ENCODE measurements at regions not wholly inside any gene's neighbourhood (a gene's known extent, or its start where the extent isn't known, plus 50 kb on each side); places are given as distances from the start of the nearest gene placed in this dataset.

GRCh38 chr21:27082431-27083010, 115.6 kb upstream of the ADAMTS5 start:
- Mint-ChIP-seq H3K36me3 (ENCODE audit: low read depth) (no peaks in the 10 kb centered on the region), H3K27ac (no peak overlapping the region), H3K4me3 (no peak overlapping the region), H3K4me1 (peaks cover 16% of the 10 kb centered on the region), H3K27me3 (ENCODE audit: insufficient read depth) (no peaks in the 10 kb centered on the region), H3K9me3 (no peaks in the 10 kb centered on the region)
- Histone ChIP-seq H3K4me3 (ENCODE audit: low read length) (no peak overlapping the region), H3K27ac (ENCODE audit: low read depth, low read length) (no peak overlapping the region), H3K9me3 (ENCODE audit: control insufficient read depth, low read length) (no peaks in the 10 kb centered on the region), H3K9ac (ENCODE audit: extremely low read depth, low read length, poor library complexity, severe bottlenecking) (no peak overlapping the region), H3K4me1 (ENCODE audit: control insufficient read depth, insufficient read depth, low read length) (peaks cover 5% of the 10 kb centered on the region), H3K36me3 (ENCODE audit: control insufficient read depth, insufficient read depth, low read length) (no peaks in the 10 kb centered on the region), H3K27me3 (ENCODE audit: control insufficient read depth, insufficient read depth, low read length, poor library complexity, severe bottlenecking) (no peaks in the 10 kb centered on the region)
- WGBS, 2 experiments (ENCODE audit: insufficient coverage in 1 of 2, insufficient read length in 1 of 2): 86 to 91% methylated on average over 1 to 4 of the region's 4 CpGs
- DNase-seq: no peak
- no peak for TF ChIP-seq CTCF (conservative IDR thresholded peaks at IDR 0.05)

- H3K4me3 ChIP-seq (ENCODE audit: low read length): no peak overlapping the region
- no peak for DNase-seq
- no peak overlapping the region for H3K4me3 Mint-ChIP-seq
- no peak overlapping the region for H3K9ac ChIP-seq (ENCODE audit: extremely low read depth, low read length, poor library complexity, severe bottlenecking)
- no peaks in the 10 kb centered on the region for H3K36me3 Mint-ChIP-seq (ENCODE audit: low read depth)
- H3K4me1 ChIP-seq (ENCODE audit: control insufficient read depth, insufficient read depth, low read length): no peaks in the 10 kb centered on the region
- H3K27me3 ChIP-seq (ENCODE audit: control insufficient read depth, insufficient read depth, low read length, poor library complexity, severe bottlenecking): no peaks in the 10 kb centered on the region
- peaks cover 14% of the 10 kb centered on the region for H3K4me1 Mint-ChIP-seq
- H3K9me3 Mint-ChIP-seq: no peaks in the 10 kb centered on the region
- no peak for TF ChIP-seq CTCF (conservative IDR thresholded peaks at IDR 0.05)
- WGBS, 2 experiments (ENCODE audit: insufficient coverage in 1 of 2, insufficient read length in 1 of 2): 95 to 100% methylated on average over 3 to 5 of the region's 5 CpGs
- H3K27me3 Mint-ChIP-seq (ENCODE audit: insufficient read depth): no peaks in the 10 kb centered on the region
- no peaks in the 10 kb centered on the region for H3K36me3 ChIP-seq (ENCODE audit: control insufficient read depth, insufficient read depth, low read length)
- H3K27ac ChIP-seq (ENCODE audit: low read depth, low read length): no peak overlapping the region
- H3K9me3 ChIP-seq (ENCODE audit: control insufficient read depth, low read length): no peaks in the 10 kb centered on the region
- no peak overlapping the region for H3K27ac Mint-ChIP-seq
These were observed 112.8 kb upstream of the ADAMTS5 start for GRCh38 chr21:27079636-27080240.

GRCh38 chr21:27078915-27079314, 112.0 kb upstream of the ADAMTS5 start:
- Histone ChIP-seq H3K27me3 (ENCODE audit: control insufficient read depth, insufficient read depth, low read length, poor library complexity, severe bottlenecking) (no peaks in the 10 kb centered on the region), H3K4me1 (ENCODE audit: control insufficient read depth, insufficient read depth, low read length) (no peaks in the 10 kb centered on the region), H3K27ac (ENCODE audit: low read depth, low read length) (no peak overlapping the region), H3K9me3 (ENCODE audit: control insufficient read depth, low read length) (no peaks in the 10 kb centered on the region), H3K36me3 (ENCODE audit: control insufficient read depth, insufficient read depth, low read length) (no peaks in the 10 kb centered on the region), H3K4me3 (ENCODE audit: low read length) (no peak overlapping the region), H3K9ac (ENCODE audit: extremely low read depth, low read length, poor library complexity, severe bottlenecking) (no peak overlapping the region)
- Mint-ChIP-seq H3K27ac (no peak overlapping the region), H3K4me3 (no peak overlapping the region), H3K36me3 (ENCODE audit: low read depth) (no peaks in the 10 kb centered on the region), H3K9me3 (no peaks in the 10 kb centered on the region), H3K27me3 (ENCODE audit: insufficient read depth) (no peaks in the 10 kb centered on the region), H3K4me1 (peaks cover 14% of the 10 kb centered on the region)
- no peak for DNase-seq
- 88 to 96% methylated on average over 3 to 4 of the region's 4 CpGs for WGBS, 2 experiments (ENCODE audit: insufficient coverage in 1 of 2, insufficient read length in 1 of 2)
- no peak for TF ChIP-seq CTCF (conservative IDR thresholded peaks at IDR 0.05)

Data from endodermal cell (in vitro differentiated cells).